NB4 (cell line): ENCODE measurements at regions not wholly inside any gene's neighbourhood (a gene's known extent, or its start where the extent isn't known, plus 50 kb on each side); places are given as distances from the start of the nearest gene placed in this dataset.

Experiments
- POLR2A ChIP-seq: IDR thresholded peaks from 2 replicates; pipeline ENCODE4 v1.6.1; 2011; ENCODE audit warnings: mild to moderate bottlenecking; ENCODE audit not compliant: insufficient read length; ENCODE audit errors: extremely low read depth
- TF ChIP-seq, protein P1 (sequence below): IDR thresholded peaks from one replicate; pipeline ENCODE4 v1.5.1; 2012; ENCODE audit warnings: low read depth, low read length

DNA sequence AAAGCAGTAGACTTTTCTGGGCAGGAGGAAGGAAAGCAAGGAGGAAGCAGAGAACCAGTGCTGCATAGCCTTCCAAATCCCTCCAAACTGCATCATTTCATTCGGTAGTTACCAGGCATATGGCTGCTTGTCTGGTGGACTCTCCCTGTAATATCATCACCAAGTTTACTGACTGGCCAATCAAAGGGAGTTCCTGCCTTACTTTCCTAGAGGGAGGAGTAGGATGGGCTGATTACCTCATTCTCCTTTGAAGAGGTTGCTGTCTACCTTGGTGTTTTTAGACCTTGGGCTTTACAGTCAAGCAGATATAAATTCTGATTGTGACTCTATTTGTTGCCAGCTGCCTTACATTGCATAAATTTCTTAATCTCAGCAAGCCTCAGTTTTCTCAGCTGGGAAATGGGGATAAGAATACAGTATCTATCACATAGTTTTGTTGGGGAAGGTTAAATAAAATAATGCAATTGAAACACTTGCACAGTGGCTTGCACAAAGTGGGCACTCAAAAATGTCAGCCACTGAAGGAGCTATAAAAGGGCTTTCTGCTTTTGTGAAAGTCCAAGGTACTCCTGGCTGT lies 297.3 kb upstream of the PROX1 start:
- no peak for TF ChIP-seq POLR2A
- TF ChIP-seq, protein P1, sequence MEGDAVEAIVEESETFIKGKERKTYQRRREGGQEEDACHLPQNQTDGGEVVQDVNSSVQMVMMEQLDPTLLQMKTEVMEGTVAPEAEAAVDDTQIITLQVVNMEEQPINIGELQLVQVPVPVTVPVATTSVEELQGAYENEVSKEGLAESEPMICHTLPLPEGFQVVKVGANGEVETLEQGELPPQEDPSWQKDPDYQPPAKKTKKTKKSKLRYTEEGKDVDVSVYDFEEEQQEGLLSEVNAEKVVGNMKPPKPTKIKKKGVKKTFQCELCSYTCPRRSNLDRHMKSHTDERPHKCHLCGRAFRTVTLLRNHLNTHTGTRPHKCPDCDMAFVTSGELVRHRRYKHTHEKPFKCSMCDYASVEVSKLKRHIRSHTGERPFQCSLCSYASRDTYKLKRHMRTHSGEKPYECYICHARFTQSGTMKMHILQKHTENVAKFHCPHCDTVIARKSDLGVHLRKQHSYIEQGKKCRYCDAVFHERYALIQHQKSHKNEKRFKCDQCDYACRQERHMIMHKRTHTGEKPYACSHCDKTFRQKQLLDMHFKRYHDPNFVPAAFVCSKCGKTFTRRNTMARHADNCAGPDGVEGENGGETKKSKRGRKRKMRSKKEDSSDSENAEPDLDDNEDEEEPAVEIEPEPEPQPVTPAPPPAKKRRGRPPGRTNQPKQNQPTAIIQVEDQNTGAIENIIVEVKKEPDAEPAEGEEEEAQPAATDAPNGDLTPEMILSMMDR = no peak
